Osteoblast (primary cell): ENCODE measurements at regions not wholly inside any gene's neighbourhood (a gene's known extent, or its start where the extent isn't known, plus 50 kb on each side); places are given as distances from the start of the nearest gene placed in this dataset.
"Not testable (repeated sequence)": the region's sequence is repeated elsewhere in the genome, so short reads cannot be mapped to it uniquely, and the experiment has no call there.

Source experiments
- DNase-seq: peaks from one replicate; pipeline ENCODE4 v3.0.0; 2011; ENCODE audit warnings: low spot score, mixed read lengths; ENCODE audit not compliant: insufficient read length; ENCODE audit errors: missing footprints
- H2AFZ ChIP-seq: 2 replicates; pipeline ENCODE4 v1.6.0; 2011; ENCODE audit warnings: mild to moderate bottlenecking, low read length
- H3K27ac ChIP-seq: 2 replicates; pipeline ENCODE4 v1.5.1; 2011; ENCODE audit warnings: mild to moderate bottlenecking, low read depth, low read length, moderate library complexity
- H3K27me3 ChIP-seq: 2 replicates; pipeline ENCODE4 v1.6.0; 2012; ENCODE audit warnings: mild to moderate bottlenecking, control low read depth, inconsistent platforms, low read length, moderate library complexity; ENCODE audit not compliant: insufficient read depth
- H3K36me3 ChIP-seq: 2 replicates; pipeline ENCODE4 v1.5.1; 2011; ENCODE audit warnings: mild to moderate bottlenecking, low read length, control low read depth, moderate library complexity; ENCODE audit not compliant: insufficient read depth
- H3K4me1 ChIP-seq: 2 replicates; pipeline ENCODE4 v1.5.1; 2011; ENCODE audit warnings: mild to moderate bottlenecking, low read length, control low read depth, moderate library complexity; ENCODE audit not compliant: insufficient read depth
- H3K4me2 ChIP-seq: 2 replicates; pipeline ENCODE4 v1.6.0; 2011; ENCODE audit warnings: mild to moderate bottlenecking, low read length; ENCODE audit not compliant: insufficient read depth
- H3K4me3 ChIP-seq: fragments of 200-600 bp; sonication (generic); 3 replicates; pipeline ENCODE4 v1.5.1; 2012; ENCODE audit warnings: mild to moderate bottlenecking, low read length, inconsistent platforms; ENCODE audit not compliant: insufficient read depth
- H3K79me2 ChIP-seq: 2 replicates; pipeline ENCODE4 v1.6.0; 2012; ENCODE audit warnings: mild to moderate bottlenecking, low read length, control low read depth, inconsistent platforms; ENCODE audit not compliant: insufficient read depth
- H3K9me3 ChIP-seq: 2 replicates; pipeline ENCODE4 v1.5.1; 2011; ENCODE audit warnings: low read depth, low read length, control low read depth
- H4K20me1 ChIP-seq: 2 replicates; pipeline ENCODE4 v1.6.0; 2012; ENCODE audit warnings: mild to moderate bottlenecking, low read length, control low read depth; ENCODE audit not compliant: insufficient read depth
- CTCF ChIP-seq: IDR thresholded peaks from 2 replicates; pipeline ENCODE4 v1.5.1; 2011; ENCODE audit warnings: mild to moderate bottlenecking, low read depth, low read length, moderate library complexity; ENCODE audit errors: extremely low read depth

GRCh38 chr11:43138621-43139140 is 173.1 kb upstream of the API5 start:
- Histone ChIP-seq H3K4me1 (no peaks in the 10 kb centered on the region), H3K27ac (no peak overlapping the region), H3K4me3 (no peak overlapping the region), H3K79me2 (no peaks in the 10 kb centered on the region), H3K9me3 (no peaks in the 10 kb centered on the region), H3K36me3 (no peaks in the 10 kb centered on the region), H3K4me2 (no peak overlapping the region), H3K27me3 (no peaks in the 10 kb centered on the region), H4K20me1 (no peaks in the 10 kb centered on the region), H2AFZ (no peak overlapping the region)
- TF ChIP-seq CTCF, result no peak
- no peak for DNase-seq

DNA sequence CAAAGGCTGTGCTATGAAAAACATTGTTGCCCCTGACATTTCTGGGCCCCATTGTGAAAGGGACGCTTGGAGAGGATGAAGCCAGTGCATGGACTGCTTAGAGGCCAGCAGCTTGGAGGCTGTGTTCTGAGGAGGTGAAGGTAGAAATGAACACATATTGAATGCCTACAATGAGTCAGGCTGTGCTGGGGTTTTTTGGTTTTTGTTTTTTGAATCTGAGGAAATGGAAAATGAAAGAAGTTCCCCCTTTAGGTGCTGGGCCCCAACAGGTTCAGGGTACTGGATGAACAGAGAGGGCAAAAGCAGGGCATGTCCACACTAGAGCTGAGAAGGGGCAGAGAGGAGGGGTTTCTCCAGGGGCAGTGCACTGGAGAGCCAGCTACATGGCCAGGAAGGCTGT is 166.1 kb upstream of the API5 start:
- no peaks in the 10 kb centered on the region for H3K36me3 ChIP-seq
- H3K4me1 ChIP-seq, result no peaks in the 10 kb centered on the region
- H3K79me2 ChIP-seq, result no peaks in the 10 kb centered on the region
- H2AFZ ChIP-seq, result no peak overlapping the region
- no peaks in the 10 kb centered on the region for H3K27me3 ChIP-seq
- H3K9me3 ChIP-seq, result no peaks in the 10 kb centered on the region
- H4K20me1 ChIP-seq, result no peaks in the 10 kb centered on the region
- no peak for TF ChIP-seq CTCF
- no peak overlapping the region for H3K27ac ChIP-seq
- H3K4me3 ChIP-seq, result no peak overlapping the region
- no peak for DNase-seq
- no peak overlapping the region for H3K4me2 ChIP-seq

DNA sequence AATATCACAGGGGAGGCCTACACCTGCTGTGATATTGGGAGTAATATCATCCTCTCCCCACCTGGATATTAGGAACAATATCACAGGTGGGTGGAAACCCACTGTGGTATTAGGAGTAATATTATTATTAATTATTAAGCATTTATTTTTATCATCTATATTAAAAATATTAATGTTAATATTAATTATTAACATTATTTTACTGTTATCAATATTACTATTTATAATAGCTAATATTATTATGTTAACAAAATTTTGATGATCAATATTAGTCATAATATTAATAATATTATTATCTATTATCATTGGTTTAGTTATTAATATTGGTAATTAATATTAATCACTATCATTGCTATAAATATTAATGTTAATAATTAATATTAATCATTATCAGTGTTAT is 161.1 kb upstream of the API5 start:
- Histone ChIP-seq H3K4me1 (no peaks in the 10 kb centered on the region), H3K27ac (no peak overlapping the region), H3K36me3 (no peaks in the 10 kb centered on the region), H2AFZ (no peak overlapping the region), H3K4me2 (no peak overlapping the region), H4K20me1 (no peaks in the 10 kb centered on the region), H3K4me3 (no peak overlapping the region), H3K9me3 (peaks cover 3% of the 10 kb centered on the region), H3K79me2 (no peaks in the 10 kb centered on the region), H3K27me3 (no peaks in the 10 kb centered on the region)
- DNase-seq, result no peak
- no peak for TF ChIP-seq CTCF

DNA sequence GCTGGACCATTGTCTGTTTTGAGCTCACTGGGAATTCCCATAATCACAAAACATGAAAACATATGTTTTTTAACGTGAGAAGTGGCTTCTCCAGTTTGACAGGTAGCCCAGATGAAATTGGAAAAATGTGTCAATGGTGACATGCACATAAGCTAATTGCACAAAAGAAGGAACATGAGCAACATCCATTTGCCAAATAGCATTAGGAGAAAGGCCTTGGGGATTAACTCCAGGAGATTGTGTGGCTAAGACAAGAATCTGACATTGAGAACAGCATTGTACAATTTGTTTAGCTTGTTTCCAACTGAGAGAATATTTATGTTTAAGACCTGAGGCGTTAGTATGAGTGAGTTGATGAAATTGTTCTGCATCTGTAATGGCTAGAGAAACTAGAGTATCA is 147.0 kb upstream of the API5 start:
- H3K79me2 ChIP-seq, result no peaks in the 10 kb centered on the region
- H2AFZ ChIP-seq, result no peak overlapping the region
- no peak for TF ChIP-seq CTCF
- no peak overlapping the region for H3K27ac ChIP-seq
- DNase-seq, result no peak
- no peaks in the 10 kb centered on the region for H4K20me1 ChIP-seq
- H3K36me3 ChIP-seq, result no peaks in the 10 kb centered on the region
- H3K9me3 ChIP-seq, result no peaks in the 10 kb centered on the region
- no peak overlapping the region for H3K4me2 ChIP-seq
- H3K4me1 ChIP-seq, result no peaks in the 10 kb centered on the region
- H3K4me3 ChIP-seq, result no peak overlapping the region
- H3K27me3 ChIP-seq, result no peaks in the 10 kb centered on the region

- not testable (repeated sequence) for H3K4me1 ChIP-seq, H3K4me3 ChIP-seq, DNase-seq, H3K27me3 ChIP-seq, H3K9me3 ChIP-seq, H2AFZ ChIP-seq, H4K20me1 ChIP-seq, H3K4me2 ChIP-seq, H3K79me2 ChIP-seq, H3K36me3 ChIP-seq, H3K27ac ChIP-seq
Observed at GRCh38 chr11:43165393-43165792, 146.4 kb upstream of the API5 start.

GRCh38 chr11:43168241-43168640 is 143.6 kb upstream of the API5 start:
- H3K9me3 ChIP-seq, H3K27ac ChIP-seq, H3K36me3 ChIP-seq, H3K4me3 ChIP-seq, DNase-seq, H3K79me2 ChIP-seq, H3K4me2 ChIP-seq, H3K27me3 ChIP-seq, H4K20me1 ChIP-seq, H3K4me1 ChIP-seq, H2AFZ ChIP-seq: not testable (repeated sequence)
